ENCODE measurements at regions not wholly inside any gene's neighbourhood (a gene's known extent, or its start where the extent isn't known, plus 50 kb on each side); places are given as distances from the start of the nearest gene placed in this dataset.

GRCh38 chr1:114342376-114342775 is 168.6 kb downstream of the TRIM33 start:
- no peak for DNase-seq (ENCODE audit: low read depth)

DNA sequence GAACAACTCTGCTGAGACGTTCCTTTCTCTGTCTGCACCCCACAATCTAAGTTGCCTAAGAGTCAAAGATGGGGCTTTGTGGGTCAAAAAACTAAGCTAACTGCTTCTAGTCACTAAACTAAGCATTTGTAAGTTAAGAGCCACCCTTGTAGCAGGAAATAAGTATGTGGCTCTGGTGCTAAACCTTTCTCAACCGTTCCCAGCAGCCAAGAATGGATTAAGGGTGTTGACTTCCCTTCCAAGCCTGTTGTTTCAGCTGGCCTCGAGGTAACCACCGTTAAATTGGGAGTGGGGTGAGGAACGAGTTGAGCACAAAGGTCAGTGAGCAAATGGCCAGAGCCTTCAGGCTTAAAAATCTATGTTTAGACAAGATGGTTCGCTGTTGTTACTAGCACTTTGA is 169.1 kb downstream of the TRIM33 start:
- DNase-seq (ENCODE audit: low read depth), result no peak

GRCh38 chr1:114341299-114341698 is 169.7 kb downstream of the TRIM33 start:
- no peak for DNase-seq (ENCODE audit: low read depth)

DNA sequence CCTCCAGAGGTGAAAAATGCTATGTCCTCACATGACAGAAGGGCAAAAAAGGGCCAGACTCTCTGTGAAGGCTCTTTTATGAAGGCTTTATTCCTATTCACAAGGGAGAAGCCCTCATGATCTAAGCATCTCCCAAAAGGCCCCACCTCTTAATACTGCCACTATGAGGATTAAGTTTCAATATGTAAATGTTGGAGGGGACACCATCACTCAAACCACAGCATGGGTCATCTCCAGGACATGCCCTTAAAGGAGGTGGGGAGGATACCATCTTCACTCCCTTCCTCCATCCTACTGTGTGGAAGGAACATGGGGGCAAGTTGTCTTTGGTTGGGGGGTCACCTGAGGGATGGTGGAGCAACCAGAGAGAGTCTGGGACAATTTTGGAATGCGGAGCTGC is 170.1 kb downstream of the TRIM33 start:
- DNase-seq (ENCODE audit: low read depth), result no peak

- no peak for DNase-seq (ENCODE audit: low read depth)
Observed at GRCh38 chr1:114339379-114339778, 171.6 kb downstream of the TRIM33 start.

GRCh38 chr1:114338191-114338890 is 172.7 kb downstream of the TRIM33 start:
- no peak for DNase-seq (ENCODE audit: low read depth)

DNA sequence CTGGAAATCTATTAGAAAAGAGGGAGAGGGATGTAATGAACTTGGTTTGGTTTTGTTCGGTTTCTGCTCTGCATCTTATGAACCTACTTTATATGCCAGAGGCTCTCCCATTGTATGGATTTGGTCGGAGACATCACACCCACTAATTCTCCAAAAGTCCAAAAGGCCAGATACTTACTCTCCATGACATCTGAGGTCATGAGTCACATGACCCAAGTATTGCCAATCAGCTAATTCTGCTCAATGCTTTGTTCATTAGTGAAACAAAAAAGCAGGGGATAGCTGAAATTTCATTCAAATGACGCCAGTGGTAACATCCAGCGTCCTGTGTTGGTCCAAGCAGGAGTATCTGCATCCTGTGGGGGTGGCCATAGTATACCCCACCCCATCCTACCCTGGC is 173.6 kb downstream of the TRIM33 start:
- DNase-seq (ENCODE audit: low read depth), result no peak

DNA sequence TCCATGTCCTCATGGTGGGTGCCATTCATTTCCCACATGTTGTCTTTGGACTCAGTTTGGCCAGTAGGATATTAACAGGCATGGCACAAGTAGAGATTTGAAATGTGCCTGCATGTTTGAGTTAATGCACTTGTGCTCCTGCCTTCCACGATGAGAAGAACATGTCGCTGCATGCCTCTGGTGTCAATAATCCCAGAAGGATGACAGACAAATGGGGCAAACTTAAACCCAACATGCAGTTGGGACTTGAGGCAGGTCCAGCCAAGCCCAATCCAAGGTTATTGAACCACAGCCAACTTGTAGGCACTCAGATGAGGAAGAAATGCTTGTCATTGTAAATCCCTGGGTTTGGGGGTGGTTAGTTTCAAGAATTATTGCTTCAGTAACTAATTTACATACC is 174.6 kb downstream of the TRIM33 start:
- DNase-seq (ENCODE audit: low read depth), result no peak

GRCh38 chr1:114335273-114335672 is 175.7 kb downstream of the TRIM33 start:
- no peak for DNase-seq (ENCODE audit: low read depth)

DNA sequence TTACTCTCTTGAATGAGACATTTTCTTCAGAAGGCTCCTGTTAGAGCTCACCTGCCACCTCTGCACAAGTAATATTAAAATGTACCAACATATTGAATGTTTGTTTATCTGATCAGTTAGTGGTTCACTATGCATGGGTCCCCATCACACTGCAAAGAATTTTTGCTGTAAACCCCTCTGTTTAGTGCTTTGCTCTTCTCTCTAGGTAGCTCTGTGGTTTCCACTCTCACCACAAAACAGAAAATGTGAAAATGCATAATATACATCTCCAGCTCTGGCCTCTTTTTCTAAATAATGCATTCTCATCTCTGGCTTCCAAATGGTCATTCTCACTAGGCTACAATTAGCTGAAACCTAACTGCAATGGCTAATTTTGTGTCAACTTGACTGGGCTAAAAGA is 176.7 kb downstream of the TRIM33 start:
- DNase-seq (ENCODE audit: low read depth), result no peak

DNA sequence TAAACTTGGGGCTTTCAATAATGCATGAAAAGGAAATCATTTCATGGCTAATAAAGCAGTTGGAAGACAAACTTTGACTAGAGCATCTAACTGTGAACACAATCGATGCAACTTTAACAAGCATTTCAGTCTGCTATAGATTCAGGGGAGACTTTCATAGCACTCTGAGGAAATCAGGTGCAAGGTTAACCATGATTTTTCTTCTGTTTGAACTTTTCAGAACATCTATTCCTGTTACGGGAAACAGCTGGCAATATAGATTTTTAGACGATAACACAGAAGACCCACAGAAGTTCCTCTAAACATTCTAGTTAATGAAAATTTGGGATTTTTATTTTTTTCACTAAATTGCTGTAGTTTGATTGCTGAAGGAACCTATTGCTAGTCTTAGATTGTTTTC is 177.3 kb downstream of the TRIM33 start:
- DNase-seq (ENCODE audit: low read depth), result no peak

- no peak for DNase-seq (ENCODE audit: low read depth)
Observed at GRCh38 chr1:114331936-114332335, 178.3 kb upstream of the SYT6 start.

GRCh38 chr1:114330451-114330983 is 176.8 kb upstream of the SYT6 start:
- DNase-seq (ENCODE audit: low read depth), result no peak

DNA sequence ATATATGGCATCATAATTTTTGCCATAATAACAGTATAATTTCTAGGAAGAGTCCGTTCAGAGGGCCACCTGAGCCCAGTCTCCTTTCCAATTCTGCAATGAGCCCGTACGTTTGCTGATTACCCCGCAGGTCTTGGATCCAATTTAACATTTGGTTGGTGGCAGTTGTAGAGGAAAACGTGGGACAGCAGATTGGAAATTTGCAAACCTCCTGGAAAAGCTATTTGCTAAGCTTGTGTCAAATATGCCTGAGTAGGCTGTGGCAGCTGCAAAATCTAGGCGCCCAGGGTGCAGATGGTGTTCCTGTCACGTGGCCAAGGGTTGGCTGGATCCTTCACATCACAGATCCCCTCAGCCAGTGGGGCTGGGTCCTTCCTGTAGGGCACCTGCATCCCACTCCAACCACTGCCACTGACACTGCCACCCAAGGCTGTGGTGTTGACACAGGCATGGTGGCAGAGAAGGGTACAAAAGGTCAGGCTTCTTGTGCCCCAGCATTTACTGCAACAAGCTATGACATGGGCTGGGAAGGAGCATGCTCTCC is 174.8 kb upstream of the SYT6 start:
- DNase-seq (ENCODE audit: low read depth), result no peak

- DNase-seq (ENCODE audit: low read depth), result no peak
Observed at GRCh38 chr1:114324662-114324965, 170.9 kb upstream of the SYT6 start.

DNA sequence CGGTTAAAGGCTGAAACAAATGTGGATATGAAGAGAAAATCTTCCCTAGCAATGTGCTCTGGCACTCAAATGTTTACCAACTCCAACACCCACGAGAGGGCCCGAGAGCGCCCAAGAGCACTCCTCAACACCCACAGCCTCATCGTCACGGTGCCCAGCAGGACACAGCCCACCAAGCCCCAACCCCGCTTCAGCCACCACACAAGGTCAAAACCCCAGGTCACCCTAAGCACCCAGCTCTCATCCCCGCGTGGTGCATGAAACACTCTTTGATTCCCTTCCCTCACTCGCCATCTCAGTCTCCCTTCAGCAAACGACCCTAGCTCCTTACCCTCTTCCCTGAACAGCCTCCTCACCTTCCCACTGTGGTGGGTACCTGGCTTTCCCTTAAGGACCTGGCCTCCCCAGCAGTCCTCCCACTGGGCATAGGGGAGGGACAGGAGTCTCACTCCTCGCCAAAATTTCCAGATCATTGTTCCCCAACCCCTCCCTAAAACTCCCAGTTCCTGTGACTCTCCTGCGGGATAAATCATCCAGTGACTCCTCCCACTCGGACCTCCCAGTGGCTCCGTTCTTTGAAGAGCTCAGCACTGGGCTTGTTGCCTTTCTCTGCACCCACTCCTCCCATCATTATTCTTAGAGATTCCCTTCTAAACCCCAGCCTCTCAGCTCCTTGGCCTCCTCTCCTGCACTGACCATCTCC is 170.4 kb upstream of the SYT6 start:
- no peak for DNase-seq (ENCODE audit: low read depth)

GRCh38 chr1:114322734-114323133 is 169.1 kb upstream of the SYT6 start:
- DNase-seq (ENCODE audit: low read depth), result no peak

DNA sequence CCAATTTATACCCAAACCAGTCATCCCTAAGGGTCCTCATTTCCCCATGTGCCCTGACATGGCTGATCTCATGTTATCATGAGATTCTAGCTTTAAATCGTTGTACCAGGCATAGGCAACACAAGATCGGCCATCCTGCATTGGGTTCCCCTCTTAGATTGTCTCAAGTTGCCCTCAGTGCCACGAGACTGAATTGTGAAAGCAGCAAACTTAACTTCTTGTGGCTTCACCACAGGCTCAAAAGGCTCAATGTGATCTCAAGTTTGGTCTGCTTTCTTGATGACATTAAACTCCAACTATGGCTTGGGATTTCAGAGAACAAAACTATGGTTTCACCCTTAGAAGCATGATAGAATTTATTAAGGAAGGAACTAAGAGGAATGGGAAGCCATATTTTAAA is 168.5 kb upstream of the SYT6 start:
- DNase-seq (ENCODE audit: low read depth), result no peak

GRCh38 chr1:114320586-114320985 is 166.9 kb upstream of the SYT6 start:
- no peak for DNase-seq (ENCODE audit: low read depth)

DNA sequence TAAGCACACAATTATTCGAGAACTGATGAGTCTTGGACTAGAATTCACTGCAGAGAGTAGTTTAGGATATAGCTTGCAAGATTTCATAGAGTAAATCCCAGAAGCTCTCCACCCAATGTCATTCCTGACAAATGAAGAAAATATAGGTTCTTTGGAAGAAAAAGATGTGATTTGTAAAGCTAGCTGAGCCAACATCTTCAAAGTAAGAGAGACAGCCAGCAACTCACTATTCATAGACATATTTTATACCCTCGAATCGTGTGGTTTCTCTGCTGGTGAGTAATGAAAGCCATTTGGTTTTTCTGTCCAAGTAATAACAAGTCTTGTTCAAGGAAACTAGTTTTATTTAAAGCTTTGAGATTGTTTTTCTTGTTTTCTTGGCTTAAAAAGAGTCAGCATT is 165.7 kb upstream of the SYT6 start:
- DNase-seq (ENCODE audit: low read depth), result no peak

DNA sequence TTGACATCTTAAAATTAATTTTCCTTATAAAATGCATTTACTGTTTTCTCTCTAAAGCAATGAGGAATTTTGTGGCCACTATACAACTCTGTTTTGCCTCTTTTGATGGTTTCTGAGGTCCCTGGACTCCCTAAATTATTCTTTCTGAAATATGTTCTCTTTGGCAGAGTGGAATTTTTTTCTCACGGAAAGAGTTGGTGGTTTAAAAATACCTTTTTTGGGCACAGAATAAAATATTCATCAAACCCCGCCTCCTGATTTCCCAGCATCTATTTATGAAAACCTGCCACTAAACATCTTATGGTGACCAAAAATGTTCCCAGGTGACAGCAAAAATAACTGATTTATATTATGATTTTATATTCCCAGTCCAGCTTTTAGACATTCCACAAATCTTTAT is 165.3 kb upstream of the SYT6 start:
- no peak for DNase-seq (ENCODE audit: low read depth)

DNA sequence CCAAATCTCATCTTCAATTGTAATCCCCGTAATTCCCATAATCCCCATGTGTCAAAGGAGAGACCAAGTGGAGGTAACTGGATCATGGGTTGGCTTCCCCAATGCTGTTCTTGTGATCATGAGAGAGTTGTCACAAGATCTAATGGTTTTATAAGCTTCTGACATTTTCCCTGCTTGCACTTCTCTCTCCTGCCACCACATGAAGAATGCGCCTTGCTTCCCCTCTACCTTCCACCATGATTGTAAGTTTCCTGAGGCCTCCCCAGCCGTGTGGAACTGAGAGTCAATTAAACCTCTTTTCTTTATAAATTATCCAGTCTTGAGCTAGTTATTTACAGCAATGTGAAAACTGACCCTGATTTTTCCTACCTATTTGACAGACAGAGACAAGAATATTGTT is 162.5 kb upstream of the SYT6 start:
- DNase-seq (ENCODE audit: low read depth), result no peak

GRCh38 chr1:114315631-114316030 is 162.0 kb upstream of the SYT6 start:
- DNase-seq (ENCODE audit: low read depth), result no peak

- no peak for DNase-seq (ENCODE audit: low read depth)
Observed at GRCh38 chr1:114314576-114314975, 160.9 kb upstream of the SYT6 start.
